Retinal pigment epithelial cell (primary cell): ENCODE measurements at regions not wholly inside any gene's neighbourhood (a gene's known extent, or its start where the extent isn't known, plus 50 kb on each side); places are given as distances from the start of the nearest gene placed in this dataset.

Experiments
- DNase-seq: peaks from one replicate; pipeline ENCODE4 v3.0.0-alpha.2; 2010; ENCODE audit warnings: low read depth
- H3K4me3 ChIP-seq: 2 replicates; pipeline ENCODE4 v1.5.1; 2011; ENCODE audit warnings: mild to moderate bottlenecking, low read length, control low read depth, moderate library complexity
- TF ChIP-seq, protein P1 (sequence below): conservative IDR thresholded peaks from 2 replicates; pipeline ENCODE4 v1.5.1; 2011; ENCODE audit warnings: low read depth, low read length, control low read depth, inconsistent platforms

GRCh38 chr17:71978435-71978834 lies 142.4 kb upstream of the SOX9 start:
- TF ChIP-seq, protein P1, sequence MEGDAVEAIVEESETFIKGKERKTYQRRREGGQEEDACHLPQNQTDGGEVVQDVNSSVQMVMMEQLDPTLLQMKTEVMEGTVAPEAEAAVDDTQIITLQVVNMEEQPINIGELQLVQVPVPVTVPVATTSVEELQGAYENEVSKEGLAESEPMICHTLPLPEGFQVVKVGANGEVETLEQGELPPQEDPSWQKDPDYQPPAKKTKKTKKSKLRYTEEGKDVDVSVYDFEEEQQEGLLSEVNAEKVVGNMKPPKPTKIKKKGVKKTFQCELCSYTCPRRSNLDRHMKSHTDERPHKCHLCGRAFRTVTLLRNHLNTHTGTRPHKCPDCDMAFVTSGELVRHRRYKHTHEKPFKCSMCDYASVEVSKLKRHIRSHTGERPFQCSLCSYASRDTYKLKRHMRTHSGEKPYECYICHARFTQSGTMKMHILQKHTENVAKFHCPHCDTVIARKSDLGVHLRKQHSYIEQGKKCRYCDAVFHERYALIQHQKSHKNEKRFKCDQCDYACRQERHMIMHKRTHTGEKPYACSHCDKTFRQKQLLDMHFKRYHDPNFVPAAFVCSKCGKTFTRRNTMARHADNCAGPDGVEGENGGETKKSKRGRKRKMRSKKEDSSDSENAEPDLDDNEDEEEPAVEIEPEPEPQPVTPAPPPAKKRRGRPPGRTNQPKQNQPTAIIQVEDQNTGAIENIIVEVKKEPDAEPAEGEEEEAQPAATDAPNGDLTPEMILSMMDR = no peak
- no peak overlapping the region for H3K4me3 ChIP-seq
- DNase-seq = no peak

DNA sequence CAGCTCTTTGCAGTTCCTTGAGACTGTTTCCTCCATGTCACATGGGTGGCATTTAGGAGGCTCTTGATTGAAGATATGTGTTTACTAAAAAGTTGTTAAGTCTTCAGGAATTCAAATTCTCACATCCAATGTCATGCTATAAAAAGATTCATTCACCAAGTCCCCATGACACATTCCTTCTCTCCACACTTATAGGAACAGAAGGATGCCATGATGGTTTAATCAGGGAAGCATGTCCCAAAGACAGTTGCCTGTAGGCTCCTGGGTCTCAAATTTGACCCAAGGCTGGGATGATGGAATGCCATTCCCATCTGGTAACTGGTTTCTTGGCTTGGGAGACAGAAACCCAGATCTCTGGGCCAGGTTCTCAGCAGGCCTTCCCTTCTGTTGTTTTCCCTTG lies 140.6 kb upstream of the SOX9 start:
- TF ChIP-seq, protein P1 = no peak
- DNase-seq = no peak
- H3K4me3 ChIP-seq = no peak overlapping the region

DNA sequence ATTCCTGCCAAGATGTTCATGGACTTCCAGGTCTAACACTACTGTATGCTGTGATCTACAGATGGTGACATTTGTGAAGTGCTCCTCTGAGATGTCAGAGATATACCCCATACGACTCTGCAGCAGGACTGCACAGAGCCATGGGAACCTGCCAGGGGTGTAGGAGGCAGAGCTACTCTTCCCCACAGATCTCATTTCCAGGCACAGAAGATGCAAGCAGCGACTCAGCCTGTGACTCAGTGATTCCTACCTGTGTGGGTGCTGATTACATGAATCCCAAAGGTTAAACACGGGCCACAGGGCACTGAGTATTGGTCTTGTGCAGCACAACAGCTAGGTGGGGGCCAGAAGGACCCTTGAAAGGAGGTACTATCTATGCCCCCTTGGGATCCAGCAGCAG lies 137.0 kb upstream of the SOX9 start:
- TF ChIP-seq, protein P1 = no peak
- DNase-seq = no peak
- no peak overlapping the region for H3K4me3 ChIP-seq

DNA sequence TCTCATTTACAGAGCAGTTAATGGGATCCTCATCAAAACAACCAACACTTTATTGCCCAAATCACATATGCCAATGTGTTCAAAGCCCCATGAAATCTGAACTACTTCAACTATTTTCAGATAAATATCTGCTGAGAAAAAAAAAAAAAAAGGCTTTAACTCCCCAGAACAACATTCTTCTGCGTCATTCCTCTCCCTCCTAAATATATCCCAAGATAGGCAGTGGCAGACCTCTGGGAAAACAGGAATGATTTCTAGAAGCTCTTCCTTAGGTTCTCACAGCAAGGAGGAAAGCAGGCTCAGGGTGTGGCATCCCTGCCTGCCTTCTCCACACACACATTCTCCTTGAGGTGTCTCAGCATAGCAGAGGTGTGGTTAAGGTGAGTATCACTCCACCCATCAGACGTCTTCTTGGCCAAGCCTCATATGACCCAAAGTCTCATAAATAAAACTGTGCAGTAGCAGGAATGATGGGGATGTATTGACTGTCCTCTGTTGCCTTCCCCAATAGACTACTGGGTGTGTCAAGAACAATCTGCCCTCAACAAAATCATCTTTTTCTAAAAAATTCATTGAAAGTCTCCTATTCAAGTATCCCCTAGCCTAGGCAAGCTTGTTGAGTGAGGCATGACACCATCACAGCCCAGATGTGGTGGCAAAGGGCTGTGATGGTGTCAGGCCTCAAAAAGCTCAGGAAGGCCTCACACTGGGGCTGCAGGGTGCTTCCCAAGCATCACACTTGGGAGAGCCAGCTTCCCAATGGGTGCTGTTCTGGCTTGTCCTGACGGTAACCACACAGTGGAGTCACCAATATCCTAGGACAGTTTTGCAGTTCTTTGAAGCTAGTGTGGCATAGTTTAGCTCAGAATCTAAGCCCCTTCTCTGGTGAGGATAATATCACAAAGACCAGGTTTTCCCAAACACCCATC lies 135.4 kb upstream of the SOX9 start:
- no peak for DNase-seq
- H3K4me3 ChIP-seq = no peak overlapping the region
- TF ChIP-seq, protein P1 = no peak

DNA sequence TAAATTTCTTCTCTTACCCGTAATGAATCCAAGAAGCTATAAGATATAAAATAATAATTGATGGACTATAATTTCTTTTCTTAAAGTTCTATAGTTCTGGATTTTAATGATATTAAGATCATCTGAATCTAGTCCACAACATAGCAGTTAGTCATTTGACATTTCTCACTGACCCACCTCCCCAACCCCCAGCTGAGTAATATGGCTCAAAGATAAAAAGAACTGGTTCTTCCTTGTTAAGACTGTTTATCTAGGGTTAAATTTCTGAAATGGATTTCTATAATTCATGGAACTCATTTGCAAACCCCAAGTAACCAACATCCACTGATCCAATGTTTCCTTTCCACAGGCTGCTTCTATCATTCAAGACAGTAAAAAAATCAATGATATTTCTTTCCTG lies 133.9 kb upstream of the SOX9 start:
- TF ChIP-seq, protein P1 = no peak
- H3K4me3 ChIP-seq = no peak overlapping the region
- DNase-seq = no peak

DNA sequence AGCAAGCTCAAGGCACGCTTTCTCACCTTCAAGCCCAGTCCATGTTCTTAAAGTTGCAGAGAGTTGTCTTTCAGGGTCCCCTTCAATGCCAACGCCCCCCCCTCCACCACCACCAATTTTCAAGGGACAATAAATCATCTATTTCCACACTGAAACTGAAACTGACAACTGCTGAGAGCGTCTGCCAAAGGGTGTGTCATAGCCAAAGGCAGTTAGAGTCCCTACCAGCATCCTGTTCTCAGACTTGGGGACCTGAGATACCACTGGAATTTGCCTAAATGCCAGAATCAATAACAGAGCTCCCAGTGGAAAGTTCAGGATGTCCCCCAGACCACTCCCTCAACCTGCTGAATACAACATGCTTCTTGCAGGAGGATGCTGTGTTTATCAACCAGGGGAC lies 133.2 kb upstream of the SOX9 start:
- H3K4me3 ChIP-seq = no peak overlapping the region

More for the DNA sequence above, 133.2 kb upstream of the SOX9 start:
- TF ChIP-seq, protein P1 = no peak
- no peak for DNase-seq
